CD14-positive monocyte (primary cell): ENCODE measurements at regions not wholly inside any gene's neighbourhood (a gene's known extent, or its start where the extent isn't known, plus 50 kb on each side); places are given as distances from the start of the nearest gene placed in this dataset.

Source experiments
- DNase-seq, 3 donors: peaks; one replicate each; pipeline ENCODE4 v3.0.0-alpha.2; 2011 to 2022
- H2AFZ ChIP-seq: 2 replicates; pipeline ENCODE4 v1.6.0; 2012; ENCODE audit warnings: mild to moderate bottlenecking, low read depth, low read length, inconsistent platforms; ENCODE audit not compliant: insufficient read depth, poor library complexity, severe bottlenecking
- H3K27ac ChIP-seq, 2 donors: 1 replicate in 1 of 2; 2 replicates in 1 of 2; pipeline ENCODE4 v1.5.1; 2012 to 2013; ENCODE audit warnings: low read length in 2 of 2, control low read depth in 1 of 2, inconsistent platforms in 1 of 2, low read depth in 1 of 2, mild to moderate bottlenecking in 1 of 2
- H3K27me3 ChIP-seq, 2 donors: one replicate each; pipeline versions ENCODE4 v1.6.0 to v1.6.1; 2011 to 2013; ENCODE audit warnings: low read length in 2 of 2; ENCODE audit not compliant: control insufficient read depth in 2 of 2, insufficient read depth in 2 of 2
- H3K36me3 ChIP-seq, 2 donors: replicated peaks in 1 of 2; 1 replicate in 1 of 2; 2 replicates in 1 of 2; pipeline versions ENCODE4 v1.5.1 to v1.6.1; 2012 to 2013; ENCODE audit warnings: low read length in 2 of 2, control low read depth in 1 of 2, inconsistent platforms in 1 of 2, mild to moderate bottlenecking in 1 of 2; ENCODE audit not compliant: insufficient read depth in 2 of 2, control insufficient read depth in 1 of 2
- H3K4me1 ChIP-seq, 2 donors: 1 replicate in 1 of 2; 2 replicates in 1 of 2; pipeline versions ENCODE4 v1.5.1 to v1.6.1; 2012 to 2013; ENCODE audit warnings: low read length in 2 of 2, control low read depth in 1 of 2, inconsistent platforms in 1 of 2, mild to moderate bottlenecking in 1 of 2, moderate library complexity in 1 of 2; ENCODE audit not compliant: insufficient read depth in 2 of 2, control insufficient read depth in 1 of 2
- H3K4me2 ChIP-seq: replicated peaks from 2 replicates; pipeline ENCODE3; 2012; ENCODE audit warnings: low read length, moderate library complexity, mild to moderate bottlenecking; ENCODE audit not compliant: poor library complexity, severe bottlenecking; ENCODE audit errors: extremely low read depth
- H3K4me3 ChIP-seq, 3 experiments: fragments of 200-600 bp in 1 of 3; sonication (generic) in 1 of 3; replicated peaks in 1 of 3; 1 replicate in 2 of 3; 2 replicates in 1 of 3; pipeline ENCODE4 v1.5.1; 2011 to 2013; ENCODE audit warnings: low read length in 3 of 3, mild to moderate bottlenecking in 3 of 3, control low read depth in 2 of 3, low read depth in 2 of 3, inconsistent platforms in 1 of 3, moderate library complexity in 1 of 3
- H3K79me2 ChIP-seq: 2 replicates; pipeline ENCODE4 v1.6.0; 2012; ENCODE audit warnings: mild to moderate bottlenecking, control low read depth, inconsistent platforms, low read length, moderate library complexity; ENCODE audit not compliant: insufficient read depth
- H3K9ac ChIP-seq: 2 replicates; pipeline ENCODE4 v1.6.0; 2017; ENCODE audit warnings: low read length, mild to moderate bottlenecking; ENCODE audit not compliant: insufficient read depth, poor library complexity, severe bottlenecking
- H3K9me3 ChIP-seq, 2 donors: replicated peaks in 1 of 2; 1 replicate in 1 of 2; 2 replicates in 1 of 2; pipeline versions ENCODE4 v1.5.1 to v1.6.1; 2012 to 2013; ENCODE audit warnings: low read length in 2 of 2, control low read depth in 1 of 2; ENCODE audit not compliant: control insufficient read depth in 1 of 2, insufficient read depth in 1 of 2
- H4K20me1 ChIP-seq: 2 replicates; pipeline ENCODE4 v1.6.0; 2012; ENCODE audit warnings: mild to moderate bottlenecking, low read length, control low read depth, moderate library complexity; ENCODE audit not compliant: insufficient read depth
- H3K27ac Mint-ChIP-seq, 7 donors: one replicate each; pipeline ENCODE4 v1.8.0; 2020; ENCODE audit warnings: mild to moderate bottlenecking in 7 of 7, mixed read lengths in 7 of 7, moderate library complexity in 6 of 7, inconsistent platforms in 2 of 7
- H3K27me3 Mint-ChIP-seq, 3 donors: one replicate each; pipeline ENCODE4 v1.8.0; 2021 to 2022; ENCODE audit warnings: low read depth in 3 of 3, mild to moderate bottlenecking in 3 of 3, mixed read lengths in 3 of 3, moderate library complexity in 3 of 3, inconsistent platforms in 1 of 3
- H3K36me3 Mint-ChIP-seq, 2 donors: one replicate each; pipeline ENCODE4 v1.8.0; 2020; ENCODE audit warnings: mixed read lengths in 2 of 2, inconsistent platforms in 1 of 2, mild to moderate bottlenecking in 1 of 2
- H3K4me1 Mint-ChIP-seq: one replicate; pipeline ENCODE4 v1.8.0; 2020; ENCODE audit warnings: mild to moderate bottlenecking, mixed read lengths
- H3K4me3 Mint-ChIP-seq, 2 donors: one replicate each; pipeline ENCODE4 v1.8.0; 2020; ENCODE audit warnings: mild to moderate bottlenecking in 2 of 2, mixed read lengths in 2 of 2, moderate library complexity in 1 of 2
- H3K9me3 Mint-ChIP-seq, 7 donors: one replicate each; pipeline ENCODE4 v1.8.0; 2020 to 2022; ENCODE audit warnings: mixed read lengths in 7 of 7, mild to moderate bottlenecking in 6 of 7, moderate library complexity in 6 of 7, inconsistent platforms in 2 of 7
- CTCF ChIP-seq: fragments of 200-600 bp; IDR thresholded peaks from one replicate; pipeline ENCODE4 v1.8.0; 2022; ENCODE audit warnings: antibody characterized with exemption, mild to moderate bottlenecking
- WGBS: methylation state at CpG from one replicate; pipeline ENCODE4 v1.1.5; 2013; ENCODE audit warnings: missing lambda C conversion rate; ENCODE audit not compliant: insufficient coverage; 5-methylcytosine and 5-hydroxymethylcytosine counted together
- intact Hi-C, 2 donors: fragments of 100-400 bp; cut with micrococcal nuclease; formaldehyde crosslinking; loops; one replicate each; pipeline versions ENCODE4 v1.15.0 to v1.15.1; 2023

GRCh38 chr14:36083317-36083716 is 93.2 kb downstream of the PTCSC3 start:
- Histone ChIP-seq H2AFZ (no peak overlapping the region), H3K79me2 (no peaks in the 10 kb centered on the region), H3K4me3 (no peak overlapping the region), H3K9ac (no peak overlapping the region), H3K4me2 (no peak overlapping the region), H3K36me3 (no peaks in the 10 kb centered on the region), H3K27me3 (no peaks in the 10 kb centered on the region), H4K20me1 (no peaks in the 10 kb centered on the region), H3K27ac (no peak overlapping the region), H3K9me3 (no peaks in the 10 kb centered on the region), H3K4me1 (no peaks in the 10 kb centered on the region)
- H3K36me3 Mint-ChIP-seq, result no peaks in the 10 kb centered on the region
- H3K27me3 Mint-ChIP-seq, result peaks cover 1 to 6% (median 3%) of the 10 kb centered on the region in 3 donors
- TF ChIP-seq CTCF, result no peak
- H3K4me1 Mint-ChIP-seq, result no peaks in the 10 kb centered on the region
- no peak overlapping the region for H3K4me3 Mint-ChIP-seq
- 100% methylated on average over 1 of the region's 1 CpG for WGBS
- no peak for DNase-seq
- no peak overlapping the region for H3K27ac Mint-ChIP-seq
- peaks cover 0 to 4% (median 0%) of the 10 kb centered on the region in 7 donors for H3K9me3 Mint-ChIP-seq
- intact Hi-C loops, result no loop called here

GRCh38 chr14:36078080-36078479 is 98.4 kb downstream of the PTCSC3 start:
- Mint-ChIP-seq H3K4me3 (no peak overlapping the region), H3K9me3 (peaks cover 0 to 4% (median 0%) of the 10 kb centered on the region in 7 donors), H3K36me3 (no peaks in the 10 kb centered on the region), H3K27ac (no peak overlapping the region), H3K27me3 (peaks cover 1 to 9% (median 3%) of the 10 kb centered on the region in 3 donors), H3K4me1 (no peaks in the 10 kb centered on the region)
- intact Hi-C loops, result no loop called here
- no peak for TF ChIP-seq CTCF
- Histone ChIP-seq H3K4me2 (no peak overlapping the region), H3K27me3 (no peaks in the 10 kb centered on the region), H3K9me3 (no peaks in the 10 kb centered on the region), H3K36me3 (no peaks in the 10 kb centered on the region), H3K27ac (no peak overlapping the region), H3K79me2 (no peaks in the 10 kb centered on the region), H2AFZ (no peak overlapping the region), H3K4me1 (no peaks in the 10 kb centered on the region), H4K20me1 (no peaks in the 10 kb centered on the region), H3K4me3 (no peak overlapping the region), H3K9ac (no peak overlapping the region)
- no peak for DNase-seq
